CD4-positive, alpha-beta T cell (primary cell): ENCODE measurements at regions not wholly inside any gene's neighbourhood (a gene's known extent, or its start where the extent isn't known, plus 50 kb on each side); places are given as distances from the start of the nearest gene placed in this dataset.
A peak's percentile ranks its signal among the peaks of the same experiment; 100 is the strongest.

ENCODE experiments used
- ATAC-seq: fragments of 200-7000 bp; cut with Tn5 transposase; one replicate; pipeline ENCODE4 v1.10.0; 2022; ENCODE audit warnings: mild to moderate bottlenecking; ENCODE audit not compliant: poor library complexity
- CTCF ChIA-PET: fragments of 350-600 bp; sonication (Branson Sonifier 250); formaldehyde crosslinking; loops from one replicate; lab custom pipeline; 2021; ENCODE audit warnings: antibody characterized with exemption, inconsistent platforms; lab: Charles Lee
- POLR2A ChIA-PET: fragments of 350-600 bp; sonication (Branson Sonifier 250); formaldehyde crosslinking; loops from one replicate; lab custom pipeline; 2021; ENCODE audit warnings: antibody characterized with exemption, inconsistent platforms; lab: Charles Lee
- DNase-seq, 14 experiments: peaks; one replicate each; pipeline ENCODE4 v3.0.0-alpha.2; 2013 to 2020; ENCODE audit warnings: mixed read lengths in 2 of 14
- H3K27ac ChIP-seq, 2 donors: one replicate each; pipeline versions ENCODE4 v1.5.1 to v1.7.0; 2013; ENCODE audit warnings: low read length in 2 of 2, low read depth in 1 of 2, mild to moderate bottlenecking in 1 of 2
- H3K27me3 ChIP-seq, 2 experiments: 1 replicate in 1 of 2; 2 replicates in 1 of 2; pipeline versions ENCODE4 v1.6.1 to v1.7.0; 2013; ENCODE audit warnings: low read length in 2 of 2, control low read depth in 1 of 2, mild to moderate bottlenecking in 1 of 2, moderate library complexity in 1 of 2; ENCODE audit not compliant: insufficient read depth in 2 of 2, control insufficient read depth in 1 of 2
- H3K36me3 ChIP-seq: one replicate; pipeline ENCODE4 v1.6.1; 2013; ENCODE audit warnings: low read length, control low read depth; ENCODE audit not compliant: insufficient read depth
- H3K4me1 ChIP-seq: one replicate; pipeline ENCODE4 v1.6.1; 2013; ENCODE audit warnings: low read length, control low read depth; ENCODE audit not compliant: insufficient read depth
- H3K4me3 ChIP-seq: one replicate; pipeline ENCODE4 v1.5.1; 2013; ENCODE audit warnings: mild to moderate bottlenecking, low read length, moderate library complexity
- H3K9me3 ChIP-seq, 2 experiments: 1 replicate in 1 of 2; 2 replicates in 1 of 2; pipeline versions ENCODE4 v1.6.1 to v1.7.0; 2013; ENCODE audit warnings: low read length in 2 of 2, mild to moderate bottlenecking in 2 of 2, control low read depth in 1 of 2, moderate library complexity in 1 of 2; ENCODE audit not compliant: control insufficient read depth in 1 of 2, insufficient read depth in 1 of 2
- H3K27ac Mint-ChIP-seq: one replicate; pipeline ENCODE4 v1.8.0; 2020; ENCODE audit warnings: mixed read lengths
- H3K27me3 Mint-ChIP-seq: one replicate; pipeline ENCODE4 v1.8.0; 2021; ENCODE audit warnings: mixed read lengths
- H3K36me3 Mint-ChIP-seq: one replicate; pipeline ENCODE4 v1.8.0; 2021; ENCODE audit warnings: low read depth, mixed read lengths
- H3K4me1 Mint-ChIP-seq: one replicate; pipeline ENCODE4 v1.8.0; 2021; ENCODE audit warnings: low read depth, mixed read lengths
- H3K4me3 Mint-ChIP-seq: one replicate; pipeline ENCODE4 v1.8.0; 2020; ENCODE audit warnings: mild to moderate bottlenecking, mixed read lengths
- H3K9me3 Mint-ChIP-seq: one replicate; pipeline ENCODE4 v1.8.0; 2020; ENCODE audit warnings: mixed read lengths
- intact Hi-C, 2 experiments: fragments of 100-400 bp; cut with DNase I in 1 of 2; cut with micrococcal nuclease in 1 of 2; formaldehyde crosslinking; loops; one replicate each; pipeline versions ENCODE4 v1.15.1 to v1.9.0; 2023 to 2025; cut with DNase I, micrococcal nuclease
- TF ChIP-seq, protein P1 (sequence below): fragments of 200-600 bp; IDR thresholded peaks from one replicate; pipeline ENCODE4 v1.8.0; 2022; ENCODE audit warnings: antibody characterized with exemption, mild to moderate bottlenecking

DNA sequence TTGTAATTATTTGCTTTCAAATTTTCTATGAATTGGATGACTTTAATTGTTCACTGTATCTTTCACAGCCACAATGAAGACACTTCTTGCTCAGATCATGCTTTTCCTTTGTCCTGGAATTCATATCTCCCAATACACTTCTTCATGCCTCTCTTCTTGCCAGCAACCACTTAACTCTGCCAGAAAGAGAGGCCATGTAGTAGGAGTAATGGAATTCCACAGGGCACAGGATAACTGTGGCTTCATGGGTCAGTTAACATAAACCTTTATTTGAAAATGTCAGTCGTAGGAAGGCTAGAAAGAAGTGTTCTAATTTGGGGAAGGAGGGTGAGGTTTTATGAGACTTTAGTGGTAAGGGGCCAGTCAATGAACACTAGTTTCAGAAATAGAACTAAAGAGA lies 190.3 kb downstream of the TMEM167A start:
- Mint-ChIP-seq H3K4me1 (no peaks in the 10 kb centered on the region), H3K27ac (no peak overlapping the region), H3K36me3 (no peaks in the 10 kb centered on the region), H3K27me3 (no peaks in the 10 kb centered on the region), H3K9me3 (no peaks in the 10 kb centered on the region), H3K4me3 (no peak overlapping the region)
- no peaks in the 10 kb centered on the region for H3K27me3 ChIP-seq
- H3K4me1 ChIP-seq = no peaks in the 10 kb centered on the region
- no peak overlapping the region for H3K4me3 ChIP-seq
- intact Hi-C loops = no loop called here
- no peak overlapping the region for H3K27ac ChIP-seq
- no peak for DNase-seq
- no peaks in the 10 kb centered on the region for H3K9me3 ChIP-seq
- TF ChIP-seq, protein P1, sequence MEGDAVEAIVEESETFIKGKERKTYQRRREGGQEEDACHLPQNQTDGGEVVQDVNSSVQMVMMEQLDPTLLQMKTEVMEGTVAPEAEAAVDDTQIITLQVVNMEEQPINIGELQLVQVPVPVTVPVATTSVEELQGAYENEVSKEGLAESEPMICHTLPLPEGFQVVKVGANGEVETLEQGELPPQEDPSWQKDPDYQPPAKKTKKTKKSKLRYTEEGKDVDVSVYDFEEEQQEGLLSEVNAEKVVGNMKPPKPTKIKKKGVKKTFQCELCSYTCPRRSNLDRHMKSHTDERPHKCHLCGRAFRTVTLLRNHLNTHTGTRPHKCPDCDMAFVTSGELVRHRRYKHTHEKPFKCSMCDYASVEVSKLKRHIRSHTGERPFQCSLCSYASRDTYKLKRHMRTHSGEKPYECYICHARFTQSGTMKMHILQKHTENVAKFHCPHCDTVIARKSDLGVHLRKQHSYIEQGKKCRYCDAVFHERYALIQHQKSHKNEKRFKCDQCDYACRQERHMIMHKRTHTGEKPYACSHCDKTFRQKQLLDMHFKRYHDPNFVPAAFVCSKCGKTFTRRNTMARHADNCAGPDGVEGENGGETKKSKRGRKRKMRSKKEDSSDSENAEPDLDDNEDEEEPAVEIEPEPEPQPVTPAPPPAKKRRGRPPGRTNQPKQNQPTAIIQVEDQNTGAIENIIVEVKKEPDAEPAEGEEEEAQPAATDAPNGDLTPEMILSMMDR = no peak
- POLR2A ChIA-PET = no interaction called here
- CTCF ChIA-PET = interaction anchor here (1.2 kb wide), 1 partner anchor 8 kb away, joined by 3 read pairs; no protein-coding TSS in a partner anchor
- no peak for ATAC-seq
- H3K36me3 ChIP-seq = no peaks in the 10 kb centered on the region

DNA sequence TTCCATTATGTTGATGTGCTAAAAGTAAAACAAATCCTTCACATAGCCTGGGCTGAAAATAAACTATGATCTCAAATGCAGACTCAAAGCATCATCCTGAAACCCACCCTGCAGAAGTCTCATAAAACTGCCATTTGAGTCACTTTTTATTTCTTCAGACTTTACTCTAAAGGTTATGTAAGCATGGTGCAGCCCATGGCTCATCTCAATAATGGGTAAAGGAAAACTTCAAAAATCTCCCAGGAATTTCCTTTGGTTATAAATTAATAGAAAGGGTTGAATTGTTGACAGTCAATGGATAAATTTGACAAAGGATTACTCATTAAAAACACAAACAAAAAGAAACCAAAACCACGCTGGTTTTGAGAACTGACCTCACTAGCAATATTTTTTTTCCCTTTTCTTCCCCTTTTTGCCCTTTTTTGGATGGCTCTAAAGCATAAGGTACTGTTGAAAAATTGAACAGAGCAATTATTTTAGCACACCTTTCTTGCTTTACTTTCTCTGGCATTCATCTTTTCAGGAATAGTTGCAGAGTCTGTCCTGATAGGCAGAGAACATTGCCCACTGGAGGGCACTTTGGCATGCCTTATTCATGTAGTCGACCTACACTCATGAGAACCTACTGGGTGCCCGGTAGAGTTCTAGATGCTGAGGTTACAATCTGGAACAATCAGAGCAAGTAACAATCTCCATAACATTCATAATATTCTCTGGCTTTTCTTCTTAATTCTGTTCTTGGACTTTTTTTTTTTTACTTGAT lies 191.4 kb downstream of the TMEM167A start:
- Mint-ChIP-seq H3K4me1 (no peaks in the 10 kb centered on the region), H3K27ac (no peak overlapping the region), H3K27me3 (no peaks in the 10 kb centered on the region), H3K4me3 (no peak overlapping the region), H3K36me3 (no peaks in the 10 kb centered on the region), H3K9me3 (no peaks in the 10 kb centered on the region)
- no peaks in the 10 kb centered on the region for H3K36me3 ChIP-seq
- H3K27ac ChIP-seq = no peak overlapping the region
- H3K4me1 ChIP-seq = no peaks in the 10 kb centered on the region
- intact Hi-C loops = no loop called here
- no peaks in the 10 kb centered on the region for H3K27me3 ChIP-seq
- H3K9me3 ChIP-seq = peaks cover 0 to 2% of the 10 kb centered on the region in 2 experiments
- no peak overlapping the region for H3K4me3 ChIP-seq
- peak in 1 of 14 experiments; percentile 4 for DNase-seq
- TF ChIP-seq, protein P1 = no peak
- POLR2A ChIA-PET = no interaction called here
- CTCF ChIA-PET = no interaction called here
- ATAC-seq = no peak

DNA sequence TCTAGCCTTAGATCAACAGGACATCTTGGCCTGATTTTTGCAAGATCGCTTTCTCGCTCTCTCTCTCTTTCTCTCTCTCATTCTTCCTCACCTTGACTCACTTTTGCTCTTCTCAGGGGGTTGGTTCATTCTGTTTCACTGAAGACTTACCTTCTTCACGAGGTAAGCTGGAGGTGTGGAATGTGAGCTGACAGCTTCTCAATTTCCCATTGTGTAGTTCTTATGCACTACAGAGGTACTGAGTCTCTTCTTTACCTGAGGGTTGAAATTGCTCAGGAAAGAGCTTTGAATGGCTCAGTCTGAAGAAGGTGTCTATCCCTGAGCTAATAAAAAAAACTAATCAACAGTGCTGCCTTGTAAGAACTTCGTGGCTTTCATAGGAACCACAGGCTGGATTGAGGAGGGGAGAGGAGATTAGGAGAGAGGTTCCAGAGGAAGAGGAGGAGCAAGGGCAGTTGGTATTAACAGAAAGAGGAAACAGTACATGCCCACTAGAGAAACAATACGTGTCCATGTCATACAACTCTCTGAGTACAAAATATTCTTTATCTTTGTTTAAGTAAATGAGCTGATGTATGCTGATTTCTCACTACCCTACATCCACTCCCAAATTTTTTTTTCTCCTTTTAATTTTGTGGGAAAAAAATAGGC lies 192.2 kb downstream of the TMEM167A start:
- H3K27ac Mint-ChIP-seq = no peak overlapping the region
- Histone ChIP-seq H3K4me1 (no peaks in the 10 kb centered on the region), H3K27me3 (no peaks in the 10 kb centered on the region), H3K9me3 (peaks cover 4 to 6% of the 10 kb centered on the region in 2 experiments), H3K36me3 (no peaks in the 10 kb centered on the region), H3K4me3 (no peak overlapping the region), H3K27ac (no peak overlapping the region)
- H3K4me3 Mint-ChIP-seq = no peak overlapping the region
- peaks cover 2% of the 10 kb centered on the region for H3K9me3 Mint-ChIP-seq
- H3K27me3 Mint-ChIP-seq = no peaks in the 10 kb centered on the region
- DNase-seq (no peak), ATAC-seq (no peak)
- no peaks in the 10 kb centered on the region for H3K4me1 Mint-ChIP-seq
- TF ChIP-seq, protein P1 = no peak
- ChIA-PET POLR2A (interaction anchor here (0.7 kb wide), 1 partner anchor 494 kb away, joined by 3 read pairs; no protein-coding TSS in a partner anchor), CTCF (no interaction called here)
- no peaks in the 10 kb centered on the region for H3K36me3 Mint-ChIP-seq
- intact Hi-C loops = no loop called here
